ENCODE measurements at regions not wholly inside any gene's neighbourhood (a gene's known extent, or its start where the extent isn't known, plus 50 kb on each side); places are given as distances from the start of the nearest gene placed in this dataset.

DNA sequence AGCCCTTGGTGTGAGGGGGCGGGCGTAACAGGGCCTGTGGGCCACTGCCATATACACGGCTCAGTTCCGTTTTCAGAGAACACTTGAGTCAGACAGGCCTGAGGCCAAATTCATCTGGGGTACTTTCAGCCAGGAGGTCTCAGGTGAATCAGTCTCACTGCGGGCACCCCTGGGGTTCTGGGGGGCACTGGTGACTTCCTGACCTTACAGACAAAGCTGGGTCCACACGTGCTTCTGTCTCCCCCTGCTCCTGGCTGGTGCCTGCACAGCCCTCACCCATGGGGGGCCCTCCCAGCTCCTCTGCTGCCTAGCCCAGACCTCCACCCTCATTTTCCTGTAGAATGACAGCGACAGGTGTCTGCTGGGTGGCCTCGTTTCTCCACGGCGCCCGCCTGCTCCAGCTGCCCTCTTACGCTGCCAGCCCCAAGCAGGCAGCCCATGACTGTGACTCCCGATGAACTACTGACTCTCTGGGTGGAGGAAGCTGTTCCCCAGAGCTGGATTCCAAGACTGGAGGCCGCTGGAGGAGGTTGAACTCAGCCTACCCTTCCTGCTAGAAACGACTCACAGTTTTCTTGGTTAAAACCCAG is 374.1 kb upstream of the IRX4 start:
- POLR2A ChIA-PET: no interaction called here
- Mint-ChIP-seq H3K27me3 (peaks cover 3% of the 10 kb centered on the region), H3K27ac (no peak overlapping the region), H3K4me3 (no peak overlapping the region), H3K36me3 (ENCODE audit: low read depth) (no peaks in the 10 kb centered on the region), H3K9me3 (ENCODE audit: low read depth) (no peaks in the 10 kb centered on the region), H3K4me1 (no peaks in the 10 kb centered on the region)
- DNase-seq (no peak), ATAC-seq (no peak)
- CTCF ChIA-PET: no interaction called here
- intact Hi-C loops (cut with DNase I, micrococcal nuclease): no loop called here

DNA sequence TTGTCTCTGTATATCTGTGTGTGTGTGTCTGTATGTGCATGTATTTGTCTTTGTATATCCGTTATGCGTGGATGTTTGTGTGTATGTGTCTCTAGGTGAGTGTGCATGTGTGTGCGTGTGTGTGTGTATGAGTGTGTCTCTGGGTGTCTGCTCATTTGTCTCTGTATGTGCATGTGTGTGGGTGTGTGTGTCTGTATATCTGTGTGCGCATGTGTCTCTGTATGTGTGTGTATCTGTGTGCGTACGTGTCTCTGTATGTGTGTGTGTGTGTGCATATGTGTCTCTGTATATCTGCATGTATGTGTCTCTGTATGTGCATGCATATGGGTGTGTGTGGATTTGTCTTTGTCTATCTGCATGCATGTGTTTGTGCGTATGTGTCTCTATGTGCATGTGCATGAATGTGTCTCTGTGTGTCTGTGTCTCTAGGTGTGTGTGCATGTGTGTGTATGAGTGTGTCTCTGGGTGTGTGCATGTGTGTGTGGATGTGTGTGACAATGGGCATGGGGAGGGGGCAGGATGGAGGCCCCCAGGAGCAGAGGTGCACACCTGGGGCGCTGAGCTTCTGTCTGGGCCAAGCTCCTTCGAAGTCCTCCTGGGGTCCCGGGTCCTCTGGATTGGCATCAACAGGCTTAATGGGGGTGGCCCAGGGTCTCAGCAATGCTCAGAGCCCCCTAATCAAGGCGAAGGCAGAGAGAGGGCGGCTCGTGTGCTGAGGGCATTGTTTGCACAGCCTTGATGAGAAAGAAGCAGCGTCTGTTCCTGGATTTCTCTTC is 373.4 kb upstream of the IRX4 start:
- DNase-seq (no peak), ATAC-seq (no peak)
- ChIA-PET CTCF (no interaction called here), POLR2A (no interaction called here)
- Mint-ChIP-seq H3K4me1 (no peaks in the 10 kb centered on the region), H3K4me3 (no peak overlapping the region), H3K27me3 (peaks cover 3% of the 10 kb centered on the region), H3K27ac (no peak overlapping the region), H3K36me3 (ENCODE audit: low read depth) (no peaks in the 10 kb centered on the region), H3K9me3 (ENCODE audit: low read depth) (no peaks in the 10 kb centered on the region)
- intact Hi-C loops (cut with DNase I, micrococcal nuclease): no loop called here

- Mint-ChIP-seq H3K9me3 (ENCODE audit: low read depth) (no peaks in the 10 kb centered on the region), H3K36me3 (ENCODE audit: low read depth) (no peaks in the 10 kb centered on the region), H3K27ac (no peak overlapping the region), H3K27me3 (peaks cover 3% of the 10 kb centered on the region), H3K4me1 (no peaks in the 10 kb centered on the region), H3K4me3 (no peak overlapping the region)
- POLR2A ChIA-PET: no interaction called here
- intact Hi-C loops (cut with DNase I, micrococcal nuclease): no loop called here
- ATAC-seq (no peak), DNase-seq (no peak)
- CTCF ChIA-PET: no interaction called here
Measured at GRCh38 chr5:2254880-2255750, 372.4 kb upstream of the IRX4 start.

- Mint-ChIP-seq H3K36me3 (ENCODE audit: low read depth) (no peaks in the 10 kb centered on the region), H3K4me3 (no peak overlapping the region), H3K27me3 (peaks cover 3% of the 10 kb centered on the region), H3K4me1 (no peaks in the 10 kb centered on the region), H3K27ac (no peak overlapping the region), H3K9me3 (ENCODE audit: low read depth) (no peaks in the 10 kb centered on the region)
- no peak for ATAC-seq
- no peak for DNase-seq
- intact Hi-C loops (cut with DNase I, micrococcal nuclease): no loop called here
- ChIA-PET POLR2A (no interaction called here), CTCF (no interaction called here)
Measured at GRCh38 chr5:2254406-2254805, 371.7 kb upstream of the IRX4 start.

DNA sequence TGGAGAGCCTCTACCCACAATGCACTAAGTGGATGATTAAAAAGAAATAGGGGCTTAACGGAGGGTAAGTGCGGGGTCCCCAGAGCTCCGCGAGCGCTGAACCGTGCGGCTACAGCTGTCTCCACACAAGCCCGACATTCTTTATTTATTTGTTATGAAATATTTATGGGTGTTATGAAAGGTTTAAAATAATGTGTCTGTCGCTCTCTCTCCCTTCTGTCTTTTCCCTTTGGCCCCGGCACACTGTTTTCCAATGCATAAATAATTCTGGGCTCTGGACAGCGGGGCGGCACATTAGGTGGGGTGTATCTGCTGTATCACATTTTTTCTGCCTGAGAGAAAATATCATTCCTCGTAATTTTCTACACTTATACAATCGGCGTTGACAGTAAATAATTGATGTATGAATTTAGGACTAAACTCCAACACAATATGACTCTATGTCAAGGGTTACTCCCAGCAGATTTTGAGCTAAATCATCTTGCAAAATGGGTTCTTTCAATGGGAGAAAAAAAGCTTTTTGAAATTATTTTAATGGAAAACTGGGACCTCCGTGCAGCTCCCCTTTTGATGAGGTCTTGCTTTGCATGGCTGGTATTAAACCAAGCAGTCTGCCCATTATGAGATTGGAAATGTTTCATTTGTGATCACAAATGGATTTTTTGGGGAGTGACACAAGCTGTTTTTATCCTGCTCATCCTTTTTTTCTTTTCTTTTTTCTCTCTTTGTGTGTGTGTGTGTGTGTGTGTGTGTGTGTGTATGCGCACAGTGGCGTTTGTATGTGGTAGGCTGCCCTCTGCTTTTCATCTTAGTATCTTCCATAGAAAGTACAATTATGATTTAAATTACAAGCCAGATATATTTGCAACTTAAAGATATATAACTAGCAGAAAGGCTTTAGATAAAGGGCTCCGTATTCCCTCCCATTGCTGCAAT is 370.6 kb upstream of the IRX4 start:
- Mint-ChIP-seq H3K4me3 (no peak overlapping the region), H3K27ac (no peak overlapping the region), H3K27me3 (peaks cover 6% of the 10 kb centered on the region), H3K4me1 (no peaks in the 10 kb centered on the region), H3K36me3 (ENCODE audit: low read depth) (no peaks in the 10 kb centered on the region), H3K9me3 (ENCODE audit: low read depth) (no peaks in the 10 kb centered on the region)
- no peak for DNase-seq
- ATAC-seq: no peak
- intact Hi-C loops (cut with DNase I, micrococcal nuclease): no loop called here
- CTCF ChIA-PET: interaction anchor here (0.5 kb wide), 1 partner anchor 1800 kb away, joined by 3 read pairs; no protein-coding TSS in a partner anchor
- POLR2A ChIA-PET: no interaction called here

- ATAC-seq (no peak), DNase-seq (no peak)
- intact Hi-C loops (cut with DNase I, micrococcal nuclease): no loop called here
- Mint-ChIP-seq H3K27me3 (peaks cover 6% of the 10 kb centered on the region), H3K4me3 (no peak overlapping the region), H3K4me1 (no peaks in the 10 kb centered on the region), H3K36me3 (ENCODE audit: low read depth) (no peaks in the 10 kb centered on the region), H3K9me3 (ENCODE audit: low read depth) (peaks cover 5% of the 10 kb centered on the region), H3K27ac (no peak overlapping the region)
- CTCF ChIA-PET: no interaction called here
- POLR2A ChIA-PET: no interaction called here
Measured at GRCh38 chr5:2251751-2252150, 369.0 kb upstream of the IRX4 start.

DNA sequence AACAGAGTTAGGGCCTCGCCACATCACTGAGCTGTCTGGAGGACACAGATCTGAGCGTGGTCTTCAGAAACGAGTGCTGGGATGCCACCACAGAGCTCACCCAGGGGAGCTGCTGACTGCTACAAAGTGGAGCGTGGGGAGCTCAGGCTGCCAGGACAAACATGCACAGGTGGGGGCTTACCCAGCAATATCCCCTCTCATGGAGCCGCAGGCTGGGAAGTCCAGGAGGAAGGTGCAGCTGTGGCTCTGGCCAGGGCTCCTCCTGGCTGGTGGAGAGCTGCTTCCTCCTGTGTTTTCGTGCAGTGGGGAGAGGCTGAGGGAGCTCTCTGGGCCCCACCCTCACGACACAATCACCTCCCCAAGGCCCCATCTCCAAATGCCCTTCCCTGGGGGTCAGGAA is 368.6 kb upstream of the IRX4 start:
- peaks cover 6% of the 10 kb centered on the region for H3K27me3 Mint-ChIP-seq
- intact Hi-C loops (cut with DNase I, micrococcal nuclease): no loop called here
- POLR2A ChIA-PET: no interaction called here
- H3K36me3 Mint-ChIP-seq (ENCODE audit: low read depth): no peaks in the 10 kb centered on the region
- no peak overlapping the region for H3K4me3 Mint-ChIP-seq
- CTCF ChIA-PET: no interaction called here
- no peaks in the 10 kb centered on the region for H3K4me1 Mint-ChIP-seq
- ATAC-seq (no peak), DNase-seq (no peak)
- H3K9me3 Mint-ChIP-seq (ENCODE audit: low read depth): peaks cover 5% of the 10 kb centered on the region
- no peak overlapping the region for H3K27ac Mint-ChIP-seq

DNA sequence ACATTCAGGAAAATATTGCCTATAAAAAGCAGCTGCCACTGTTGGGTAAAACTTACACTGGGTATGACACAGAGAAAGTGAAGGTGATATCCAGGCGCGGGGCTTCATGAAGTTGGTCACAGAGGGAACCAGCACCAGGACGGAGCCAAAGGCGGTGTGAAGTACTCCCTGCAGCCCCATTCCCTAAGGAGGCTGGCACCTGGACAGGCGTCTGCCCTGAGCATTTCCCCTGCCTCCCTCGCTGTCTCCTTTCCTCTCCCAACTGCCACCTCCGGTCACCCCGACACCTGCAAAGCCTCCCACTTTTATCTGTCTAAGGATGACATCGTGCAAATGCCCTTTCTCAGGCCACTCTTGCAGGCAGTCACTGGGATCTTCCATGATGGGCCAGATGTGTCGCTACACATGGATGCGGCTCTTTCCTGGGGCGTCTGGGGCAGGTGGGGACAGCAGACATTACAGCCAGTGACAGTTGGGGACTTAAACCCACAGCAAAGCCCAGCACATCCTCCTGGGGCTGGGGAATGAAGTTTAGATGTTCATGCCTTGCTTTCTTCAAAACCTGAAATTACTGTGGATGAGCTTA is 367.7 kb upstream of the IRX4 start:
- DNase-seq (no peak), ATAC-seq (no peak)
- Mint-ChIP-seq H3K4me1 (no peaks in the 10 kb centered on the region), H3K27ac (no peak overlapping the region), H3K4me3 (no peak overlapping the region), H3K27me3 (peaks cover 2% of the 10 kb centered on the region), H3K36me3 (ENCODE audit: low read depth) (no peaks in the 10 kb centered on the region), H3K9me3 (ENCODE audit: low read depth) (peaks cover 5% of the 10 kb centered on the region)
- intact Hi-C loops (cut with DNase I, micrococcal nuclease): no loop called here
- ChIA-PET POLR2A (no interaction called here), CTCF (no interaction called here)

GRCh38 chr5:2249442-2249841 is 366.7 kb upstream of the IRX4 start:
- peaks cover 5% of the 10 kb centered on the region for H3K27me3 Mint-ChIP-seq
- intact Hi-C loops (cut with DNase I, micrococcal nuclease): no loop called here
- H3K36me3 Mint-ChIP-seq (ENCODE audit: low read depth): no peaks in the 10 kb centered on the region
- H3K27ac Mint-ChIP-seq: no peak overlapping the region
- DNase-seq (no peak), ATAC-seq (no peak)
- H3K4me1 Mint-ChIP-seq: no peaks in the 10 kb centered on the region
- no peak overlapping the region for H3K4me3 Mint-ChIP-seq
- ChIA-PET CTCF (no interaction called here), POLR2A (no interaction called here)
- peaks cover 5% of the 10 kb centered on the region for H3K9me3 Mint-ChIP-seq (ENCODE audit: low read depth)

DNA sequence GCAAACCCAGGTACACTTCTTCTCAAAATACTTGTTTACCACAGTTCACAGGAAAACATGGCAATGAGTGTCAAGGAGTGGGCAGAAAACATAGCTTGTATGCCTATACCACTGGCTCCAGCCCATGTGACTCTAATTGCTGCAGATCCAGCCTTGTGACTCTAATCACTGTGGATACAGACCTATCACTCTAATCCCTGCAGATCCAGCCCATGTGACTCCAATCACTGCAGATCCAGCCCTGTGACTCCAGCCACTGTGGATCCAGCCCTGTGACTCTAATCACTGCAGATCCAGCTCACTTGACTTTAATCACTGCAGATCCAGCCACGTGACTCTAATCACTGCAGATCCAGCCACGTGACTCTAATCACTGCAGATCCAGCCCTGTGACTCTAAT is 366.3 kb upstream of the IRX4 start:
- no peaks in the 10 kb centered on the region for H3K36me3 Mint-ChIP-seq (ENCODE audit: low read depth)
- H3K27ac Mint-ChIP-seq: no peak overlapping the region
- intact Hi-C loops (cut with DNase I, micrococcal nuclease): no loop called here
- ATAC-seq: no peak
- H3K27me3 Mint-ChIP-seq: peaks cover 5% of the 10 kb centered on the region
- H3K4me1 Mint-ChIP-seq: no peaks in the 10 kb centered on the region
- POLR2A ChIA-PET: no interaction called here
- peaks cover 5% of the 10 kb centered on the region for H3K9me3 Mint-ChIP-seq (ENCODE audit: low read depth)
- CTCF ChIA-PET: no interaction called here
- no peak overlapping the region for H3K4me3 Mint-ChIP-seq
- no peak for DNase-seq

- CTCF ChIA-PET: no interaction called here
- Mint-ChIP-seq H3K27ac (no peak overlapping the region), H3K9me3 (ENCODE audit: low read depth) (peaks cover 2% of the 10 kb centered on the region), H3K36me3 (ENCODE audit: low read depth) (no peaks in the 10 kb centered on the region), H3K27me3 (peaks cover 5% of the 10 kb centered on the region), H3K4me1 (no peaks in the 10 kb centered on the region), H3K4me3 (no peak overlapping the region)
- DNase-seq: no peak
- intact Hi-C loops (cut with DNase I, micrococcal nuclease): no loop called here
- no peak for ATAC-seq
- POLR2A ChIA-PET: no interaction called here
Measured at GRCh38 chr5:2242539-2242938, 359.8 kb upstream of the IRX4 start.

Data from activated CD4-positive, alpha-beta T cell treated with anti-CD3 and anti-CD28 coated beads for 36 hours (primary cell).